ENCODE measurements at regions not wholly inside any gene's neighbourhood (a gene's known extent, or its start where the extent isn't known, plus 50 kb on each side); places are given as distances from the start of the nearest gene placed in this dataset.
"Not testable (repeated sequence)": the region's sequence is repeated elsewhere in the genome, so short reads cannot be mapped to it uniquely, and the experiment has no call there.

- no peak overlapping the region for H3K4me3 ChIP-seq (ENCODE audit: low read depth, low read length)
- no peak for TF ChIP-seq CTCF (IDR thresholded peaks at IDR 0.05; ENCODE audit: low read depth, low read length, missing control alignments)
- in situ Hi-C loops (cut with HindIII; ENCODE audit: low sequenced_read_pairs) = no loop called here
- no peak for DNase-seq (ENCODE audit: low read depth)
These were observed 222.6 kb upstream of the CPHXL start for GRCh38 chr16:75948886-75949285.

DNA sequence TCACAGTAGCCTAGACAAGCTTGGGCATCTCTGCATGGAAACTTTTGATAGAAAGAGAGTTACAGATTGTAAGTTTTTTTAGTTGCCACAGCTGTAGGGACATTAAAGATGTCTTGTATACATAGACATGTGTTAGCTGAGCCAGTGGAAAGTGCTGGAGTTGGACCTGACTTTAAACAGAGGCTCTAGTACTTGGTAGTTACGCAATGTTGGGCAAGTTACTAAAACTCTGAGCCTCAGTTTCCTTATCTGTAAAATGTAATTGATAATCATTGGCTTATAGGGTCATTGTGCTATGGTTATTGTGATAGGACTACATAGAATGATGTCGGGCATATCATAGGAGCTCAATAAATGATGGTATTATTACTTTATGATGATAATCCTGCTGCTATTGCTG, 225.8 kb upstream of the CPHXL start:
- H3K4me3 ChIP-seq (ENCODE audit: low read depth, low read length) = no peak overlapping the region
- no peak for DNase-seq (ENCODE audit: low read depth)
- no peak for TF ChIP-seq CTCF (IDR thresholded peaks at IDR 0.05; ENCODE audit: low read depth, low read length, missing control alignments)
- in situ Hi-C loops (cut with HindIII; ENCODE audit: low sequenced_read_pairs) = no loop called here

- in situ Hi-C loops (cut with HindIII; ENCODE audit: low sequenced_read_pairs) = no loop called here
- no peak overlapping the region for H3K4me3 ChIP-seq (ENCODE audit: low read depth, low read length)
- TF ChIP-seq CTCF (IDR thresholded peaks at IDR 0.05; ENCODE audit: low read depth, low read length, missing control alignments) = no peak
- no peak for DNase-seq (ENCODE audit: low read depth)
These were observed 231.6 kb upstream of the CPHXL start for GRCh38 chr16:75957870-75958269.

GRCh38 chr16:75965504-75966374, 239.4 kb upstream of the CPHXL start:
- H3K4me3 ChIP-seq (ENCODE audit: low read depth, low read length) = no peak overlapping the region
- in situ Hi-C loops (cut with HindIII; ENCODE audit: low sequenced_read_pairs) = no loop called here
- no peak for DNase-seq (ENCODE audit: low read depth)
- TF ChIP-seq CTCF (IDR thresholded peaks at IDR 0.05; ENCODE audit: low read depth, low read length, missing control alignments) = no peak

DNA sequence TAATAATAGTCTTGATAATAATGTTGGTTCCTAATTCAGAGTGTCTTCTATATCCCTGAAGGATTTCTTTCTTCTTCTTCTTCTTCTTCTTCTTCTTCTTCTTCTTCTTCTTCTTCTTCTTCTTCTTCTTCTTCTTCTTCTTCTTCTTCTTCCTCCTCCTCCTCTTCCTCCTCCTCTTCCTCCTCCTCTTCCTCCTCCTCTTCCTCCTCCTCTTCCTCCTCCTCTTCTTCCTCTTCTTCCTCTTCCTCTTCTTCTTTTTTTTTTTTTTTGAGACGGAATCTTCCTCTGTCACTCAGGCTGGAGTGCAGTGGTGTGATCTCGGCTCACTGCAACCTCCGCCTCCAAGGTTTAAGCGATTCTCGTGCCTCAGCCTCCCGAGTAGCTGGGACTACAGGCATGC, 242.8 kb upstream of the CPHXL start:
- DNase-seq (ENCODE audit: low read depth); in situ Hi-C loops (cut with HindIII; ENCODE audit: low sequenced_read_pairs): not testable (repeated sequence)

GRCh38 chr16:75971334-75971733, 245.0 kb upstream of the CPHXL start:
- H3K4me3 ChIP-seq (ENCODE audit: low read depth, low read length) = no peak overlapping the region
- no peak for TF ChIP-seq CTCF (IDR thresholded peaks at IDR 0.05; ENCODE audit: low read depth, low read length, missing control alignments)
- DNase-seq (ENCODE audit: low read depth) = no peak
- in situ Hi-C loops (cut with HindIII; ENCODE audit: low sequenced_read_pairs) = no loop called here

More for the DNA sequence above, 242.8 kb upstream of the CPHXL start:
- not testable (repeated sequence) for H3K4me3 ChIP-seq (ENCODE audit: low read depth, low read length)

DNA sequence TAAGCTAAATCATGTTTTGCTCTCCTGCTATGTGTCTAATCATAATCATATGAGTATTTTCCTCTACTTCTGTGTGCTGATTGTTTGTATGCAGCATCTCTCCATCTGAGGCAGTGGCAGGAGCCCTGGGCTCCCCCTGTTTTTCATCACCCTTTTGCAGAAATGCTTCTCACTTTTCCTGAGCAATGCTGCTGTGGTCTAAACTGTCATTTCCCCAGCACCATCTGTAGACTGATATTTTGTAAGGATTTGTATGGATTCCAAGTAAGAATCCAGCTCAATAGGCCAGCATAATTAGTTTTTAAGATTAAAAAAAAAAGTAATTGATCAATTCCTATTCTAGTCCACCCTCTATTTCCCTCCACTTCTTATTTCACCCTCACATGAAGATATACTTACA, 257.0 kb upstream of the CPHXL start:
- in situ Hi-C loops (cut with HindIII; ENCODE audit: low sequenced_read_pairs) = no loop called here
- no peak for DNase-seq (ENCODE audit: low read depth)
- no peak for TF ChIP-seq CTCF (IDR thresholded peaks at IDR 0.05; ENCODE audit: low read depth, low read length, missing control alignments)
- no peak overlapping the region for H3K4me3 ChIP-seq (ENCODE audit: low read depth, low read length)
